SKM-1 (cell line): ENCODE measurements at regions not wholly inside any gene's neighbourhood (a gene's known extent, or its start where the extent isn't known, plus 50 kb on each side); places are given as distances from the start of the nearest gene placed in this dataset.

ENCODE experiments used
- DNase-seq: peaks from one replicate; lab custom pipeline; 2025; ENCODE audit not compliant: unreplicated experiment; lab: John Stamatoyannopoulos, UW

- no peak for DNase-seq
Measured at GRCh38 chr10:128543151-128543550, 416.9 kb upstream of the MKI67 start.

GRCh38 chr10:128545216-128545615 lies 419.0 kb upstream of the MKI67 start:
- DNase-seq = no peak

DNA sequence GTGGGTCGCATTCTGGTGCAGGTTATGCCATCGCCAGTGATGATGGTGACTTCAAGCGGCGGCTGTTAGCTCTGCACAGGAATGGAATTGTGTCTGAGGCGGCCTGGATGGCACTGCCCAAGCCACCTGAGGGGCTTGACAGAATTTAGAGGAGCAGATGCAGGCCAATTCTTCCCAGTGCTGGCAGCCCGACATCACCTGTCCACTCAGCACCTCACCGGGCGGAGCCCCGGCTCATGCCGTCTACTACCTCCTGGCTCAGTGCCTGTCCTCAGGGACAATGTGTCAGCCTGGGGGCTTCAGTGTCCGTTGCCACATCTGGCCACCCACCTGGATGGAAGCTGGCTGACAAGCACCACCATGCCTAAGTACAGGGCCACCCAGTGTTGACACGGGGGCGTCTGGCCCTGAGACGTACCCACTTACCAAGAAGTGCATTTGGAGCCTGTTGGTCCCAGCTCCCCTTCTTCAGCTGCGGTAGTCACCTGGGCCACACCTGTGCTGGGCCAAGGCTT lies 420.5 kb upstream of the MKI67 start:
- no peak for DNase-seq

- no peak for DNase-seq
Measured at GRCh38 chr10:128549101-128549608, 422.9 kb upstream of the MKI67 start.

- DNase-seq = no peak
Measured at GRCh38 chr10:128550045-128550444, 423.8 kb upstream of the MKI67 start.

GRCh38 chr10:128551475-128551874 lies 425.3 kb upstream of the MKI67 start:
- no peak for DNase-seq

DNA sequence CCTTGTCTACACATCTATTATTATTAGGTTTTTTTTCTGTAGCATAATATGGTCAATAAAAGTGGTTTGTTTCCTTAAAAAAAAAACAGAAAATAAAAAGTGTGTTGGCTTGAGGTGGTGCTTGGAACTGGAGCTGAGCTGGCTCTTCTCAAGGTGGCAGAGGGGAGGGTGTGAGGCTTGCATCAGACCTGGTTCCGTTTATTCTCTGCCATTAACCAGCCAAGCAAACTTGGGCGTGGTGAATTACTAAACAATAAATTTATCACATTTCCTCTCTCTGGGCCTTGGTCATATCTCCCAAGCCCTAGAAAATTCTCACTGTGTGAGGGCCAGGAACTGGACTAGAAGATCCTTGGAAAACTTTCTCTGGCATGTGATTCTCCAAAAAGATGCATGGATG lies 427.5 kb upstream of the MKI67 start:
- no peak for DNase-seq

DNA sequence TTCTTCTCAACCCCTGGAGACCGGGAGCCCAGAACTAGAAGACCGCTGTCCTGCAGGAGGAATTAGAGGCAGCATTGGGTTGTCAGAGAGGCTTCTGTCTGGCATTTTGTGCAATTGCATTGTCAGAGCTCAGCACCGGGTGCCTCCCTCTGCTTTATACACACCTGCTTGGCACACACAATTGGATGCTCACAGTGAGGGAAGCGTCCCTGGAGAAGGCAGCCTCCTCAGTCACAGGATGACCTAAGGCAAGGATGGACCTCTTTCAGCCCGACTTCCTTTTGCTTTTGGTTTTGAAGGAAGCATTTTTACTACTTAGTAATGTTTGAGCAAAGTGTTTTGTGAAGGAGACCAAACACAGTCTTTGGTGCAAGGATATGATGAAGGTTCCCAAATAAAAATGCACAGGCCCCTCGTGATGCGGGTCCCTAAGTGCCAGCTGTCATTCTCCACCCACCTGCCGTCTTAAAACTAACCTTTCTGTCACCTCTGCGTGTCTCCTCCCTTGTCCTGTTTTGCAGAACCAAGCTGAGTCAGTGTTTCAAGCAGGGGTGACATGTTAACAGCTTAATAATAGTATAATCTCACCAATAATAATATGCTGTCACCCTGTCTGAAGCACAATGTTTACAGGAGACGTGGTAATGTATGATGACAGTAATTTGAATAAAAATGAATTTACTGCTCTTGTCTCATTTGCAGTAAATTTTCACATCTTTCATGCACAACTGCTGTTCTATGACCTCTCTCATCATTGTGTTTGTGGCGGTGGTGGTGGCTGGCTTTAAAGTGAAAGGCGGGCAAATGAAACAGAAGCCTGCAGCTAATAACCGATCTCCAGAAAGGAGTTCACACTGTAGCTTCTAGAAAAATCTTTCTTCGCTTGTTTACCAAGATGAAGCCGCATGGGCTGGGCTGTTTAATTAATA lies 430.2 kb upstream of the MKI67 start:
- no peak for DNase-seq

- no peak for DNase-seq
Measured at GRCh38 chr10:128557149-128557710, 431.0 kb upstream of the MKI67 start.

DNA sequence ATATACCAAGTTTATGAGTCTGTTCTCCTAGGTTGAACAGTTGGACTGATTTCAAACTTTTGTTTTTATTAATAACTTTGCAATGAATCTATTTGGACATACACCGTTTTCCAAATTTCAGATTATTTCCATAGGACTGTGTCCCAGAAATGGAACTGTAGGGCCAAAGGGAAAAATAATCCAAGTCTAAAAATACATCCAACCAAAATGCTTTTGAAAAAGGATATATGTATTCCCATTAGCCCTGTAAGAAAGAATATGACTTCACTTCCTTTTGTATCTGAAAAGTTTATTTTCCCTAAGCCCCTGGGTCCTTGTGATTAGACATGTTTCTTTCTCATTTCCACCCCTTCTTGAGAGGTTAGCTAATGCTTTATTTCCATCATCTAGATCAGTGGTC lies 434.2 kb upstream of the MKI67 start:
- no peak for DNase-seq

DNA sequence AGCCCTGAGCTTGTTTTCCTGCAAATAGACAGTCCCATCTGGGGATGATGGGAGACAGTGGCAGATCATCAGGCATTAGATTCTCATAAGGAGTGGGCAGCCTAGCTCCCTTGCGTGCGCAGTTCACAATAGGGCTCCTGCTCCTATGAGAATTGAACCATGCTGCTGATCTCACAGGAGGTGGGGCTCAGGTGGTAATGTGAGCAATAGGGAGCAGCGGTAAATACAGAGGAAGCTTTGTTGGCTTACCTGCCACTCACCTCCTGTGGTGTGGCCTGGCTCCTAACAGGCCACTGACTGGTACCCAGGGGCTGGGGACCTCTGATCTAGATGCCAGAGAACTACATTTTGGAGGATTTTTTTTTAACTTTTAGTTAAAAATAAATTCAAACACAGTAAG lies 434.8 kb upstream of the MKI67 start:
- no peak for DNase-seq

GRCh38 chr10:128563387-128563786 lies 437.2 kb upstream of the MKI67 start:
- DNase-seq = no peak

- no peak for DNase-seq
Measured at GRCh38 chr10:128563904-128564303, 437.7 kb upstream of the MKI67 start.

DNA sequence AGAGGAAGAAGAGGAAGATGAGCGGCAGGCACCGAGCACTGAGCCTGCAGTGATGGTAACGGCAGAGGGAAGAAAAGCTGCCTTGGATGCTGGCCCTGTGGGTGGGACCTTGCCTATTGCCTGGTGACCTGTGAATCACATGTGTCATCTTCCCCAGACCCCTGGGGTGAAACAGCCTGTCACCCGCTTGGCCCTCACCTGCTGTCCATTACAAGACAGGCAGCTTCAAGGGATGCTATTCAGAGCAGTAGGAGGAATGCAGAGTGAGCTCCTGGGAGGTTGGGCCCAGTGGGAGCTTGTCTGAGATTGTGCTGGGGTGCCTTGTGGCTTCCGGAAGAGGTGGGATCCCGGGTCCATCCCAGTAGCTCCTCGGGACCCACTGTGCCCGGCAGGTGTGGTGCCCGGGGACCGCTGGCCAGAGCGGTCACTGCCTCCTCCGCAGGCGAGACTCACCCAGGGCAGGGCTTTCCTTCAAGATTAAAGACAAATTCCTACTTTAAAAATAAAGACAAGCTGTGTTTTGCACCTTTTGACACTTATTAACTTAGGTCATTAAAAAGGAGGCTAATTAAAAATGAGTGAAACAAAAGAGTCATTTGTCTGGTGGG lies 440.2 kb upstream of the MKI67 start:
- no peak for DNase-seq

GRCh38 chr10:128567551-128567950 lies 441.3 kb upstream of the MKI67 start:
- no peak for DNase-seq

DNA sequence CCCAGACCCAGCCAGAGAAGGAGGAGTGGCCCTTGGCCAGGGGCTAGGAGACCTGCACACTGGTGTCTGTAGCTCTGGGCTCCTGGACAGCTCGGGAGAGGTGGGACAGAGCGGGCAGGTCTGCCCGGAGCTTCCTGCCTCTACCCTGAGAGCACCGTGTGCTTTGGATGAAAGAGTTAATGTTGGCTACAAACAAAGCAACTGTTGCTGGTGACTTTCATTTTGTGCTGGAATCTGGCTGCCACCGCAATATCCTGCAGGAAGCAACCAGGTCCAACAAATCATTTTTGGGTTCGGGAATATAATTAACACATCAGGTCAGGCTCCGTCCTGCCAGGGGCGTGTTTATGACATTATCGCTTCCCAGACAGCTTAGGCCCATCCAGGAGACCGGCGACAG lies 441.8 kb upstream of the MKI67 start:
- no peak for DNase-seq

DNA sequence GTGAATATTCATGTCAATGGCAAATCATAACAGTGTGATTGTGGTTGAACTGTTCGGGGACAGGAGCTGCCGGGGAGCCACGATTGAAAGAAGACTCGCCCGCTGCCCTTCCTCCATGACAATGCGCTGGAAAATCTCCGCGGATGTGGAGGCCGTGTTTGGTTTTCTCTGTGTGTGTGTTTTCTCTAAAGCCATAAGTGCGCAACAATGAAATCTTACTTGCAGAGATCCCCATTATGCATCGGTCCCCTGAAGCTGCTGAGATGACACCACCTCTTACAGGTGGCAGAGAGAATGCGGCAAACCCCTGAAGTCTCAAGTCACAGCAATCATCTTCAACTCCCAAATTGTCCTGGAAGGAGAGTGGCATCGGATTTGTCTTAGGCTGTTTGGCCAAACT lies 442.3 kb upstream of the MKI67 start:
- DNase-seq = no peak

DNA sequence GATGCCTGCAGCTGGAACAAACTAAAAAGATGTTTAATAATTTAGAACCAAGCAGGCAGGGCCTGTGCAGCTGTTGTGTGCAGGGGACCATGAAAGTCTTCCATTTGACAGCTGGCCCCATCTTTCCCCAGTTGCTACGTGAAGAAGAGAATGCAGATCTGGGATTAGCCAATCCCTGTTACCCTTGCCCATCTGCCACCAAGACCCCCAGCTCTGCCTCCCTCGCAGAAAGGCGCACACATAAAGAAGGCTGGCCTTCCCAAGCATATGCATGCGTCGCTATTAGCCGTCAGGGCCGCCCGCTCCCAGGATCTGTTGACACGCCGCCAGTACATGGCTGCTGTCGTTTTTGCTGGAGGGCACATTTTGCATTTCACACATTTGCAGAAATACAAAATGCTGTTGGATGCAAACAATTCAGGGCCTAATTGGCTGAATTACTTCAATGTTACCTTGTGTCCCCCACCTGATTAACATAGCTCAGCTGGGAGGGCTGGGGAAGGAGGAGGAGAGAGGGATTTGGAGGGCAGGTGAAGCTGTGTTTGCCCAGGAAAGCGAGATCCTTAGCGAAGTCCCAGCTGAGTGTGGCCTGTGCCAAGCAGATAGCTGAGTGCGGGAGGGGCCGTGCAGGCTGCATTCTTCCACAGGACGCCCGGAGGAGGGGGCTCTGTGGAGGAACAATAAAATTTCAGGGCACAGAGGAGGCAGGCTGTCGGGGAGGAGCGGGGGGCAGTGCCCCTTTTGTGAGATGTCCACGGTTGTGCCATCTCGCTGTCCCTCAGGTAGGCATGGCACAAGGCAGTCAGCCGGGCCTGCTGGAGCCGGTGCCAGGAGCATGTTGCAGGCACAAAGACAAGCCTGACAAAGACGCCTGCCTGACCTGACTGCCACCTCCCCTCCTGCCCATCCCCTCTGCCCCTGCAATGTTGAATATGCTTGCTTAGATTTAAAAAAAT lies 443.0 kb upstream of the MKI67 start:
- no peak for DNase-seq

- no peak for DNase-seq
Measured at GRCh38 chr10:128570319-128570995, 444.2 kb upstream of the MKI67 start.

GRCh38 chr10:128571071-128571470 lies 444.8 kb upstream of the MKI67 start:
- DNase-seq = no peak
